ENCODE measurements at regions not wholly inside any gene's neighbourhood (a gene's known extent, or its start where the extent isn't known, plus 50 kb on each side); places are given as distances from the start of the nearest gene placed in this dataset.

GRCh38 chr3:188092648-188093047, 61.3 kb upstream of the LPP start:
- no peak for DNase-seq (ENCODE audit: low spot score)

- DNase-seq (ENCODE audit: low spot score) = no peak
Observed at GRCh38 chr3:188095431-188095830, 58.5 kb upstream of the LPP start.

GRCh38 chr3:188097791-188098190, 56.2 kb upstream of the LPP start:
- DNase-seq (ENCODE audit: low spot score) = no peak

- DNase-seq (ENCODE audit: low spot score) = no peak
Observed at GRCh38 chr3:188099907-188100306, 54.0 kb upstream of the LPP start.

- DNase-seq (ENCODE audit: low spot score) = no peak
Observed at GRCh38 chr3:188102861-188103547, 51.0 kb upstream of the LPP start.

GRCh38 chr3:188104050-188104449, 49.9 kb upstream of the LPP start:
- DNase-seq (ENCODE audit: low spot score) = no peak
